HG02623 (cell line): ENCODE measurements at regions not wholly inside any gene's neighbourhood (a gene's known extent, or its start where the extent isn't known, plus 50 kb on each side); places are given as distances from the start of the nearest gene placed in this dataset.
"Not testable (repeated sequence)": the region's sequence is repeated elsewhere in the genome, so short reads cannot be mapped to it uniquely, and the experiment has no call there.

Experiments used
- ATAC-seq: cut with Tn5 transposase; IDR thresholded peaks from one replicate; pipeline ENCODE4 v1.9.1; 2021; ENCODE audit warnings: moderate library complexity; ENCODE audit not compliant: unreplicated experiment

GRCh38 chr14:34050606-34051005, 99.7 kb upstream of the EGLN3 start:
- no peak for ATAC-seq

GRCh38 chr14:34049790-34050189, 98.9 kb upstream of the EGLN3 start:
- ATAC-seq: no peak

GRCh38 chr14:34049187-34049586, 98.3 kb upstream of the EGLN3 start:
- ATAC-seq: not testable (repeated sequence)

GRCh38 chr14:34046799-34047520, 96.1 kb upstream of the EGLN3 start:
- no peak for ATAC-seq

GRCh38 chr14:34044666-34045306, 93.9 kb upstream of the EGLN3 start:
- ATAC-seq: no peak

GRCh38 chr14:34044373-34044637, 93.4 kb upstream of the EGLN3 start:
- ATAC-seq: no peak

GRCh38 chr14:34043627-34044372, 92.9 kb upstream of the EGLN3 start:
- ATAC-seq: peak; percentile 93

GRCh38 chr14:34041220-34041619, 90.3 kb upstream of the EGLN3 start:
- no peak for ATAC-seq

GRCh38 chr14:34040766-34041165, 89.9 kb upstream of the EGLN3 start:
- no peak for ATAC-seq

- ATAC-seq: no peak
Measured at GRCh38 chr14:34039428-34040047, 88.7 kb upstream of the EGLN3 start.

GRCh38 chr14:34038358-34039057, 87.6 kb upstream of the EGLN3 start:
- no peak for ATAC-seq

- no peak for ATAC-seq
Measured at GRCh38 chr14:34036319-34036766, 85.5 kb upstream of the EGLN3 start.

- ATAC-seq: no peak
Measured at GRCh38 chr14:34035934-34036250, 85.0 kb upstream of the EGLN3 start.

GRCh38 chr14:34035177-34035933, 84.5 kb upstream of the EGLN3 start:
- no peak for ATAC-seq

- no peak for ATAC-seq
Measured at GRCh38 chr14:34034447-34035176, 83.7 kb upstream of the EGLN3 start.

GRCh38 chr14:34032720-34033119, 81.8 kb upstream of the EGLN3 start:
- no peak for ATAC-seq

GRCh38 chr14:34030864-34031263, 80.0 kb upstream of the EGLN3 start:
- ATAC-seq: no peak

GRCh38 chr14:34029921-34030334, 79.1 kb upstream of the EGLN3 start:
- ATAC-seq: no peak

- ATAC-seq: no peak
Measured at GRCh38 chr14:34027990-34028495, 77.2 kb upstream of the EGLN3 start.
